GM12874 (cell line): ENCODE measurements at regions not wholly inside any gene's neighbourhood (a gene's known extent, or its start where the extent isn't known, plus 50 kb on each side); places are given as distances from the start of the nearest gene placed in this dataset.

Experiments used
- TF ChIP-seq, protein P1 (sequence below): IDR thresholded peaks from 2 replicates; pipeline ENCODE4 v1.5.1; 2011; ENCODE audit warnings: low read depth, mild to moderate bottlenecking, control low read depth, low read length, moderate library complexity; ENCODE audit not compliant: insufficient read depth

GRCh38 chr17:52517176-52517575, 358.7 kb upstream of the CA10 start:
- TF ChIP-seq, protein P1, sequence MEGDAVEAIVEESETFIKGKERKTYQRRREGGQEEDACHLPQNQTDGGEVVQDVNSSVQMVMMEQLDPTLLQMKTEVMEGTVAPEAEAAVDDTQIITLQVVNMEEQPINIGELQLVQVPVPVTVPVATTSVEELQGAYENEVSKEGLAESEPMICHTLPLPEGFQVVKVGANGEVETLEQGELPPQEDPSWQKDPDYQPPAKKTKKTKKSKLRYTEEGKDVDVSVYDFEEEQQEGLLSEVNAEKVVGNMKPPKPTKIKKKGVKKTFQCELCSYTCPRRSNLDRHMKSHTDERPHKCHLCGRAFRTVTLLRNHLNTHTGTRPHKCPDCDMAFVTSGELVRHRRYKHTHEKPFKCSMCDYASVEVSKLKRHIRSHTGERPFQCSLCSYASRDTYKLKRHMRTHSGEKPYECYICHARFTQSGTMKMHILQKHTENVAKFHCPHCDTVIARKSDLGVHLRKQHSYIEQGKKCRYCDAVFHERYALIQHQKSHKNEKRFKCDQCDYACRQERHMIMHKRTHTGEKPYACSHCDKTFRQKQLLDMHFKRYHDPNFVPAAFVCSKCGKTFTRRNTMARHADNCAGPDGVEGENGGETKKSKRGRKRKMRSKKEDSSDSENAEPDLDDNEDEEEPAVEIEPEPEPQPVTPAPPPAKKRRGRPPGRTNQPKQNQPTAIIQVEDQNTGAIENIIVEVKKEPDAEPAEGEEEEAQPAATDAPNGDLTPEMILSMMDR = no peak

GRCh38 chr17:52515927-52516326, 357.4 kb upstream of the CA10 start:
- TF ChIP-seq, protein P1 = no peak

GRCh38 chr17:52505601-52506000, 347.1 kb upstream of the CA10 start:
- TF ChIP-seq, protein P1 = no peak

GRCh38 chr17:52504081-52504480, 345.6 kb upstream of the CA10 start:
- TF ChIP-seq, protein P1 = no peak

- TF ChIP-seq, protein P1 = no peak
Observed at GRCh38 chr17:52495646-52496045, 337.1 kb upstream of the CA10 start.

- TF ChIP-seq, protein P1 = no peak
Observed at GRCh38 chr17:52482271-52482670, 323.8 kb upstream of the CA10 start.

DNA sequence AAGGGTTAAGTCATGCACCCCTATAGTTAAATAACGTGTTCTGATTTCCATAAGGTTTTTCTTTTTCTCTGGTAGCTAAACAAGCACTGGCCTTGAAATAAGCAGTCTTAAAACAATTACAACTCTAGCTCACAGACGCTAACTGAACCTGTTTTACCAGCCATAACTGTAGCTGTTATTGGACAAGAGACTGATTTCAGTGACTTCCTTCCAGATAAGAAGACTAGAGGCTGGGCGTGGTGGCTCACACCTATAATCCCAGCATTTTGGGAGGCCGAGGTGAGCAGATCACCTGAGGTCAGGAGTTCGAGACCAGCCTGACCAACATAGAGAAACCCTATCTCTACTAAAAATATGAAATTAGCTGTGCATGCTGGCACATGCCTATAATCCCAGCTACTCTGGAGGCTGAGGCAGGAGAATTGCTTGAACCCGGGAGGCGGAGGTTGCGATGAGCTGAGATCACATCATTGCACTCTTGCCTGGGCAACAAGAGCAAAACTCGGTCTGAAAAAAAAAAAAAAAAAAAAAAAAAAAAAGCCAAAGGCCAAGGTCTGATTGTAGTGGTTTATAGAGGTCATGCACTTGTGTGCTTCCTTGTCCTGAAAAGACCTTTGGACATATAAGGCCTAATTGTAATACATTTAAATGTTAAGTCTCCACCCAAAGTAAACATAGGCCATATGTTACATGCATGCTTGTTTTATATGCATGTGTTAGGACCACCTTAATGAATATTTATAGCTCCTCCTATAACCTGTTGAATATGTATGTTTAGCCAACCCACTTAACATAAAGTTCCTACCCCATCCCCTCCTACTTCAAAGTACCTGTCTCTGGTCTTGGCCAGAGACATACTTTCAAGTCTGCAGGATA, 319.5 kb upstream of the CA10 start:
- TF ChIP-seq, protein P1 = no peak
